Endothelial cell of umbilical vein (primary cell): ENCODE measurements at regions not wholly inside any gene's neighbourhood (a gene's known extent, or its start where the extent isn't known, plus 50 kb on each side); places are given as distances from the start of the nearest gene placed in this dataset.

Experiments
- EZH2 ChIP-seq: IDR thresholded peaks from 2 replicates; pipeline ENCODE4 v1.6.1; 2012; ENCODE audit warnings: borderline replicate concordance, low read depth, mild to moderate bottlenecking, moderate library complexity, low read length, inconsistent platforms; ENCODE audit not compliant: severe bottlenecking
- FOS ChIP-seq: IDR thresholded peaks from 2 replicates; pipeline ENCODE4 v1.6.1; 2011; ENCODE audit warnings: mild to moderate bottlenecking, low read length, moderate library complexity, borderline replicate concordance; ENCODE audit not compliant: insufficient read depth
- GATA2 ChIP-seq: IDR thresholded peaks from 2 replicates; pipeline ENCODE4 v1.7.0; 2011; ENCODE audit warnings: low read depth, mild to moderate bottlenecking, moderate library complexity, mixed read lengths, low read length; ENCODE audit not compliant: insufficient read length, insufficient read depth
- JUN ChIP-seq: IDR thresholded peaks from 2 replicates; pipeline ENCODE4 v1.6.1; 2011; ENCODE audit warnings: borderline replicate concordance, low read depth; ENCODE audit not compliant: insufficient read length, insufficient read depth
- MYC ChIP-seq: IDR thresholded peaks from one replicate; pipeline ENCODE4 v1.6.1; 2011; ENCODE audit warnings: mild to moderate bottlenecking, low read depth, low read length
- POLR2A ChIP-seq: IDR thresholded peaks from 2 replicates; pipeline ENCODE4 v1.6.1; 2012; ENCODE audit warnings: low read depth, mild to moderate bottlenecking, control low read depth, low read length
- POLR2AphosphoS5 ChIP-seq: IDR thresholded peaks from 2 replicates; pipeline ENCODE4 v1.6.1; 2012; ENCODE audit warnings: low read depth, mild to moderate bottlenecking, control low read depth, low read length, moderate library complexity; ENCODE audit not compliant: insufficient read depth
- TF ChIP-seq, protein P1 (sequence below), 2 donors: IDR thresholded peaks; 1 replicate in 1 of 2; 2 replicates in 1 of 2; pipeline ENCODE4 v1.5.1; 2011; ENCODE audit warnings: low read length in 2 of 2, mild to moderate bottlenecking in 2 of 2, moderate library complexity in 2 of 2, control low read depth in 1 of 2, inconsistent platforms in 1 of 2, low read depth in 1 of 2; ENCODE audit not compliant: insufficient read depth in 1 of 2; ENCODE audit errors: extremely low read depth in 1 of 2
- TF ChIP-seq, protein P2 (sequence below): IDR thresholded peaks from 2 replicates; pipeline ENCODE4 v1.6.1; 2011; ENCODE audit not compliant: insufficient read depth, insufficient read length

DNA sequence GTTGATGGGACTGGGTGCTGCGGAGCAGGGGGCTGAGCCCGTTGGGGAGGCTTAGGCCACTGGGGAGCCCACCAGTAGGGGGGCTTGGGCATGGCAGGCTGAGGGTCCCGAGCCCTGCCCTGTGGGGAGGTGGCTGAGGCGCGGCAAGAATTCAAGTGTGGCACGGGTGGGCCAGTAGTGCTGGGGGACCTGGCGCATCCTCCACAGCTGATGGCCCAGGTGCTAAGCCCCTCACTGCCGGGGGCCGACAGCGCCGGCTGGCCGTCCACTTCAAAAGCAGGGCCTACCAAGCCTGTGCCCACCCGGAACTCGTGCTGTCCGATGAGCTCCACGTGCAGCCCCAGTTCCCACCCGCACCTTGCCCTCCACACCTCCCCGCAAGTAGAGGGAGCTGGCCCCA is 917.5 kb downstream of the TAF11L14 start:
- TF ChIP-seq EZH2 (no peak), POLR2A (no peak), GATA2 (no peak), MYC (no peak), POLR2AphosphoS5 (no peak), FOS (no peak), JUN (no peak)
- TF ChIP-seq, protein P1, sequence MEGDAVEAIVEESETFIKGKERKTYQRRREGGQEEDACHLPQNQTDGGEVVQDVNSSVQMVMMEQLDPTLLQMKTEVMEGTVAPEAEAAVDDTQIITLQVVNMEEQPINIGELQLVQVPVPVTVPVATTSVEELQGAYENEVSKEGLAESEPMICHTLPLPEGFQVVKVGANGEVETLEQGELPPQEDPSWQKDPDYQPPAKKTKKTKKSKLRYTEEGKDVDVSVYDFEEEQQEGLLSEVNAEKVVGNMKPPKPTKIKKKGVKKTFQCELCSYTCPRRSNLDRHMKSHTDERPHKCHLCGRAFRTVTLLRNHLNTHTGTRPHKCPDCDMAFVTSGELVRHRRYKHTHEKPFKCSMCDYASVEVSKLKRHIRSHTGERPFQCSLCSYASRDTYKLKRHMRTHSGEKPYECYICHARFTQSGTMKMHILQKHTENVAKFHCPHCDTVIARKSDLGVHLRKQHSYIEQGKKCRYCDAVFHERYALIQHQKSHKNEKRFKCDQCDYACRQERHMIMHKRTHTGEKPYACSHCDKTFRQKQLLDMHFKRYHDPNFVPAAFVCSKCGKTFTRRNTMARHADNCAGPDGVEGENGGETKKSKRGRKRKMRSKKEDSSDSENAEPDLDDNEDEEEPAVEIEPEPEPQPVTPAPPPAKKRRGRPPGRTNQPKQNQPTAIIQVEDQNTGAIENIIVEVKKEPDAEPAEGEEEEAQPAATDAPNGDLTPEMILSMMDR (IDR thresholded peaks at IDR 0.05; ENCODE audit: extremely low read depth in 1 of 2, insufficient read depth in 1 of 2, low read depth in 1 of 2, low read length in 2 of 2), result no peak
- TF ChIP-seq, protein P2, sequence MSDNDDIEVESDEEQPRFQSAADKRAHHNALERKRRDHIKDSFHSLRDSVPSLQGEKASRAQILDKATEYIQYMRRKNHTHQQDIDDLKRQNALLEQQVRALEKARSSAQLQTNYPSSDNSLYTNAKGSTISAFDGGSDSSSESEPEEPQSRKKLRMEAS, result no peak
